Peyer's patch (tissue), 4 donors: ENCODE measurements at regions not wholly inside any gene's neighbourhood (a gene's known extent, or its start where the extent isn't known, plus 50 kb on each side); places are given as distances from the start of the nearest gene placed in this dataset.

Source experiments
- DNase-seq, 3 donors: peaks; one replicate each; pipeline ENCODE4 v3.0.0-alpha.2; 2017 to 2019
- H3K27ac ChIP-seq, 4 donors: fragments of 200-600 bp; sonication (generic); one replicate each; pipeline ENCODE4 v1.5.1; 2016 to 2019
- H3K27me3 ChIP-seq, 2 donors: fragments of 200-600 bp; sonication (generic); one replicate each; pipeline ENCODE4 v1.5.1; 2019
- H3K36me3 ChIP-seq, 3 donors: fragments of 200-600 bp; sonication (generic); one replicate each; pipeline ENCODE4 v1.5.1; 2016 to 2019
- H3K4me1 ChIP-seq, 4 donors: fragments of 200-600 bp; sonication (generic); one replicate each; pipeline ENCODE4 v1.5.1; 2016 to 2019
- H3K4me3 ChIP-seq, 4 donors: fragments of 200-600 bp; sonication (generic); 1 replicate in 3 of 4; 2 replicates in 1 of 4; pipeline ENCODE4 v1.5.1; 2016 to 2019; ENCODE audit warnings: mild to moderate bottlenecking in 1 of 4
- H3K9me3 ChIP-seq, 4 donors: fragments of 200-600 bp; sonication (generic); one replicate each; pipeline ENCODE4 v1.5.1; 2016 to 2019; ENCODE audit warnings: mild to moderate bottlenecking in 1 of 4
- POLR2A ChIP-seq, 2 donors: fragments of 450-650 bp; IDR thresholded peaks; one replicate each; pipeline ENCODE4 v1.5.1; 2017; ENCODE audit warnings: antibody characterized with exemption in 2 of 2, mild to moderate bottlenecking in 2 of 2, moderate library complexity in 2 of 2
- TF ChIP-seq, protein P1 (sequence below), 6 experiments: fragments of 450-650 bp in 4 of 6; fragments of 200-600 bp in 2 of 6; sonication (generic) in 1 of 6; IDR thresholded peaks; one replicate each; pipeline ENCODE4 v1.5.1; 2017 to 2019; ENCODE audit warnings: antibody characterized with exemption in 6 of 6, mild to moderate bottlenecking in 3 of 6, moderate library complexity in 1 of 6

DNA sequence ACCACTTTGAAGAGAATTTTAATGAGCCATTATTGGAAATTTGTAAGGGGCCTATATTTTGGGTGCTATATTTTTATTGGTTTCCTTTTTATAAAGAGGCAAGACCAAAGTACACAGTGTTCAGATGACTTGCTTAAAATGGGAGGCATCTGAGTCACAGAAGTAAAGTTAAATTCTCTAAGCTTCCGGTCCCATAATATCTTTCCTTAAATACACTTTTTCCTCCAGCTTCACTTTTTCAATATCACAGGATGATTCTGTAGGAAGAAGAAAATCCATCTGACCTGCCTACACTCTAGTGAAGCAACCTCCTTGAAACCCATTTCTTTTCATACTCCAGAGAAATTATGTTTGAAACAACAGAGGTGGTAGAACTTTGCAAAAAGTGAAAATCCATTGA is 274.0 kb downstream of the PIK3R1 start:
- Histone ChIP-seq H3K27ac (no peak overlapping the region), H3K27me3 (no peaks in the 10 kb centered on the region), H3K4me1 (no peaks in the 10 kb centered on the region), H3K36me3 (no peaks in the 10 kb centered on the region), H3K4me3 (no peak overlapping the region), H3K9me3 (no peaks in the 10 kb centered on the region)
- DNase-seq = no peak
- no peak for TF ChIP-seq POLR2A (IDR thresholded peaks at IDR 0.05)
- TF ChIP-seq, protein P1, sequence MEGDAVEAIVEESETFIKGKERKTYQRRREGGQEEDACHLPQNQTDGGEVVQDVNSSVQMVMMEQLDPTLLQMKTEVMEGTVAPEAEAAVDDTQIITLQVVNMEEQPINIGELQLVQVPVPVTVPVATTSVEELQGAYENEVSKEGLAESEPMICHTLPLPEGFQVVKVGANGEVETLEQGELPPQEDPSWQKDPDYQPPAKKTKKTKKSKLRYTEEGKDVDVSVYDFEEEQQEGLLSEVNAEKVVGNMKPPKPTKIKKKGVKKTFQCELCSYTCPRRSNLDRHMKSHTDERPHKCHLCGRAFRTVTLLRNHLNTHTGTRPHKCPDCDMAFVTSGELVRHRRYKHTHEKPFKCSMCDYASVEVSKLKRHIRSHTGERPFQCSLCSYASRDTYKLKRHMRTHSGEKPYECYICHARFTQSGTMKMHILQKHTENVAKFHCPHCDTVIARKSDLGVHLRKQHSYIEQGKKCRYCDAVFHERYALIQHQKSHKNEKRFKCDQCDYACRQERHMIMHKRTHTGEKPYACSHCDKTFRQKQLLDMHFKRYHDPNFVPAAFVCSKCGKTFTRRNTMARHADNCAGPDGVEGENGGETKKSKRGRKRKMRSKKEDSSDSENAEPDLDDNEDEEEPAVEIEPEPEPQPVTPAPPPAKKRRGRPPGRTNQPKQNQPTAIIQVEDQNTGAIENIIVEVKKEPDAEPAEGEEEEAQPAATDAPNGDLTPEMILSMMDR (IDR thresholded peaks at IDR 0.05) = no peak

DNA sequence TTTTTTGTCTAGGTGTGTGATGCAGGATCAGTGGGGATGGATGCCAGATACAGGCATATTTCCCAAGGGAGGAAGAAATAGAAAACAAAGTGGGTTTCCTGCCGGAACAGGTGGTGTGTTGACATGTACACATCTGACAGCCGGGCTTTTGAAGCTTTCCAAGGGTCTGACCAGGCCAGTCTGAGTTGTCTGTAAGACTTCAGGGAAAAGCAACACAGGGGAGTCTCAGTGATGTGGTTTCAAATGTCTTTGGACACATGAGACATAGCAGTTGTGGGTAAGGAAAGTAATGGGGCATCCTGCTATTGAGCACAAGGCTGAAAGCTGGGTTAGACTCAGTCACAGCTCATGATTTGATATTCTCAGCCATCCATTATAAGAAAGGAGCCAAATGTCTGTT is 274.9 kb downstream of the PIK3R1 start:
- H3K36me3 ChIP-seq = no peaks in the 10 kb centered on the region
- no peak for TF ChIP-seq POLR2A (IDR thresholded peaks at IDR 0.05)
- TF ChIP-seq, protein P1 (IDR thresholded peaks at IDR 0.05) = no peak
- H3K27ac ChIP-seq = no peak overlapping the region
- no peak for DNase-seq
- no peaks in the 10 kb centered on the region for H3K27me3 ChIP-seq
- no peaks in the 10 kb centered on the region for H3K4me1 ChIP-seq
- H3K9me3 ChIP-seq = no peaks in the 10 kb centered on the region
- H3K4me3 ChIP-seq = no peak overlapping the region

DNA sequence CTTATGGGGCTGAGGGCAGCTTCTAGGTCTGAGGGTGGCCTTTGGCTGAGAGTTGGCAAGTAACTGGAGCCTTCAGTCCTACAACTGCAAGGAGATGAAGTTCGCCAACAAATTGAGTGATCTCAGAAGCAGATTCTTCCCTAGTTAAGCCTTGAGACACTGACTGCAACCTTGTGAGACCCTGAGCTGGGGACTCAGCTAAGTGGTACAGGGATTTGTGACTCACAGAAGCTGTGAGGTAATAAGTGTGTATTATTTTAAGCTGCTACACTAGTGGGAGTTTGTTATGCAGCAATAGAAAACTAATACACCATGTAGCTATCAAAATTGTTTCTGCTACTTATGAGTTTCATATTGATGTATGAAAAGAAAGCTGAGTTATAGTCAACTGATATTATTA is 279.2 kb downstream of the PIK3R1 start:
- Histone ChIP-seq H3K36me3 (no peaks in the 10 kb centered on the region), H3K9me3 (peaks cover 0 to 17% (median 1%) of the 10 kb centered on the region in 4 donors), H3K27me3 (no peaks in the 10 kb centered on the region), H3K4me1 (no peaks in the 10 kb centered on the region), H3K27ac (no peak overlapping the region), H3K4me3 (no peak overlapping the region)
- TF ChIP-seq, protein P1 (IDR thresholded peaks at IDR 0.05) = no peak
- no peak for TF ChIP-seq POLR2A (IDR thresholded peaks at IDR 0.05)
- no peak for DNase-seq

DNA sequence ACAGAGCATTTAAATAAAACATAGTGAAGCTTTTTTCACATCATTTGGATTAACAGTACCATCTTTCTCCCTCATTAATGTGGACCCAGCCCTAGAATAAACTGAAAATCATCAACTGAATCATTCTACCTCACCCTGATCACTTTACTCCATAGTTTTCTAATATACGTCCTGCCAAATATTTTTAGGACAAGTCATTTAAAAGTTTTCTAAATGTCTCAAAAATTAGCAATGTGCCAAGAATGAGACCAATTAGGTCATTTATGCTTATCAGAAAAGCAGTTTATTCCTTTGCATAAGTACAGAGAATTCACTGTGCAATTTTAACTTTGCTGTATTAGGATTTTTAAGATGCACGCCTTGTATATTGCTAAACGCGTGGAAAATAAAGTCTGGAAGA is 284.4 kb downstream of the PIK3R1 start:
- no peak for DNase-seq
- TF ChIP-seq, protein P1 (IDR thresholded peaks at IDR 0.05) = no peak
- TF ChIP-seq POLR2A (IDR thresholded peaks at IDR 0.05) = no peak
- no peaks in the 10 kb centered on the region for H3K4me1 ChIP-seq
- no peak overlapping the region for H3K27ac ChIP-seq
- no peaks in the 10 kb centered on the region for H3K36me3 ChIP-seq
- H3K4me3 ChIP-seq = no peak overlapping the region
- peaks cover 0 to 17% (median 1%) of the 10 kb centered on the region in 4 donors for H3K9me3 ChIP-seq
- no peaks in the 10 kb centered on the region for H3K27me3 ChIP-seq

DNA sequence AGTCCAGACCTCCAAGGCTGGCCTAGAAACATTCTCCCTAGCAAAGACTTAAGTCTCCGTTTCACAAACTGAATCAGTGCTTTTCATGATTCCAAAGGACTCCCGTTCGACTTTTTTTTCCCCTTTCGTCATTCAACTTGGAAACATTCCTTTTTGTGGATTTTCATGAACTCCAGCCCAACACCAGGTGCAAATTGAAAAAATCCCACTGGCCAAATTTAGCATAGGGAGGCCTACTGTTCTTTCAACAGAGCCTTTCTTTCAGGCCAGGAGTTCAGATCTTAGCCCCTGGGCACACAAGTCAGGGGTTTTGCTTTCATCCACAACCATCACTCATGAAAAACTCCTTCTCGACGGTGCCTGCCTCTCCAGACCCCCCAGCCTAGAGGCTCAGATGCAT is 285.3 kb downstream of the PIK3R1 start:
- no peak for DNase-seq
- TF ChIP-seq, protein P1 (IDR thresholded peaks at IDR 0.05) = no peak
- no peak for TF ChIP-seq POLR2A (IDR thresholded peaks at IDR 0.05)
- Histone ChIP-seq H3K27me3 (no peaks in the 10 kb centered on the region), H3K9me3 (peaks cover 0 to 17% (median 1%) of the 10 kb centered on the region in 4 donors), H3K4me3 (no peak overlapping the region), H3K27ac (no peak overlapping the region), H3K4me1 (no peaks in the 10 kb centered on the region), H3K36me3 (no peaks in the 10 kb centered on the region)

DNA sequence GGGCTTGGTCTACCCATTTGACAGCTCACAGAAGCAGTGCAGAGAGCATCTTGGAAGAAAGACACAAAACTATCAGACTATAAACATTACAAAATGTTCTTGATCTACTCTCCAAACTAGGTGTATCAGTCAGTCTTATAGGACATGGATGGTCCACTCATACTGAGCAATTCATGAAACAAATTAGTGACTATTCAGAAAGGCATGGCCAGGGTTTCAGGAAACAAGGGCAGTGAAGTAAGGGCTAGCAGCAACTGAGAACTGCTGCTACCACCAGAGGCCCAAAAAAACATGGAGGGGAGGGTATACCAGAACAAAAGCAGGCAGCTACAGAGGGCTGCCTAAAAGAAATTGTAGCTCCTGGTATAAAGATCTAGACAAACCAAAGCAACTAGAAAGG is 287.0 kb downstream of the PIK3R1 start:
- Histone ChIP-seq H3K4me3 (no peak overlapping the region), H3K36me3 (no peaks in the 10 kb centered on the region), H3K27me3 (no peaks in the 10 kb centered on the region), H3K4me1 (peaks cover 0 to 3% (median 0%) of the 10 kb centered on the region in 4 donors), H3K27ac (no peak overlapping the region), H3K9me3 (peaks cover 0 to 15% (median 1%) of the 10 kb centered on the region in 4 donors)
- no peak for DNase-seq
- TF ChIP-seq, protein P1 (IDR thresholded peaks at IDR 0.05) = no peak
- TF ChIP-seq POLR2A (IDR thresholded peaks at IDR 0.05) = no peak
